HEK293 (cell line): ENCODE measurements at regions not wholly inside any gene's neighbourhood (a gene's known extent, or its start where the extent isn't known, plus 50 kb on each side); places are given as distances from the start of the nearest gene placed in this dataset.

Experiments used
- CTCF ChIA-PET: fragments of 350-600 bp; formaldehyde crosslinking; extraction: SDS; loops from one replicate; lab custom pipeline; 2021; ENCODE audit warnings: antibody characterized with exemption; lab: Yijun Ruan, JAX
- POLR2A ChIA-PET: fragments of 300-600 bp; formaldehyde crosslinking; extraction: SDS; loops from one replicate; lab custom pipeline; 2020; ENCODE audit warnings: antibody characterized with exemption, inconsistent platforms; lab: Yijun Ruan, JAX
- H3K27ac ChIP-seq: fragments of 200-500 bp; sonication (Bioruptor generic); 2 replicates; pipeline ENCODE4 v1.5.1; 2014; ENCODE audit warnings: low read depth, low read length, control low read depth, inconsistent platforms; ENCODE audit errors: extremely low read depth
- H3K36me3 ChIP-seq, 2 experiments: fragments of 200-500 bp in 1 of 2; sonication (Bioruptor generic) in 1 of 2; 1 replicate in 1 of 2; 2 replicates in 1 of 2; pipeline ENCODE4 v1.5.1; 2014 to 2017; ENCODE audit warnings: inconsistent platforms in 2 of 2, low read length in 2 of 2; ENCODE audit not compliant: control insufficient read depth in 2 of 2, insufficient read depth in 1 of 2
- H3K4me1 ChIP-seq: fragments of 200-500 bp; sonication (Bioruptor generic); 2 replicates; pipeline ENCODE4 v1.5.1; 2014; ENCODE audit warnings: mild to moderate bottlenecking, low read length, inconsistent platforms; ENCODE audit not compliant: control insufficient read depth, insufficient read depth
- H3K4me3 ChIP-seq: 2 replicates; pipeline ENCODE4 v1.5.1; 2011; ENCODE audit warnings: low read depth, mild to moderate bottlenecking, control low read depth, low read length, moderate library complexity
- H3K9me3 ChIP-seq: fragments of 200-500 bp; sonication (Bioruptor generic); 2 replicates; pipeline ENCODE4 v1.5.1; 2014; ENCODE audit warnings: low read depth, low read length, inconsistent platforms; ENCODE audit not compliant: control insufficient read depth, insufficient read depth
- BCL11B ChIP-seq: fragments of 450-650 bp; formaldehyde crosslinking; IDR thresholded peaks from 2 replicates; pipeline ENCODE4 v1.5.1; 2016; ENCODE audit warnings: low read depth, missing biosample characterization, missing genetic modification characterization
- GLI2 ChIP-seq: fragments of 450-650 bp; formaldehyde crosslinking; IDR thresholded peaks from 2 replicates; pipeline ENCODE4; 2017; ENCODE audit warnings: missing biosample characterization, missing genetic modification characterization, low read depth, borderline replicate concordance
- GLI4 ChIP-seq: fragments of 450-650 bp; formaldehyde crosslinking; IDR thresholded peaks from 2 replicates; pipeline ENCODE4 v1.5.1; 2016; ENCODE audit warnings: missing biosample characterization, missing genetic modification characterization
- KLF7 ChIP-seq: fragments of 450-650 bp; formaldehyde crosslinking; IDR thresholded peaks from 2 replicates; pipeline ENCODE4 v1.5.1; 2016; ENCODE audit warnings: missing biosample characterization, missing genetic modification characterization, borderline replicate concordance
- ZFP3 ChIP-seq: fragments of 450-650 bp; formaldehyde crosslinking; IDR thresholded peaks from 2 replicates; pipeline ENCODE4 v1.5.1; 2016; ENCODE audit warnings: low read depth, missing biosample characterization, missing genetic modification characterization
- ZFP69B ChIP-seq: fragments of 450-650 bp; formaldehyde crosslinking; IDR thresholded peaks from 2 replicates; pipeline ENCODE4 v1.5.1; 2016; ENCODE audit warnings: missing biosample characterization, missing genetic modification characterization
- ZIC2 ChIP-seq: fragments of 450-650 bp; formaldehyde crosslinking; IDR thresholded peaks from 2 replicates; pipeline ENCODE4 v1.5.1; 2016; ENCODE audit warnings: missing biosample characterization, missing genetic modification characterization
- ZNF114 ChIP-seq: fragments of 450-650 bp; formaldehyde crosslinking; IDR thresholded peaks from 2 replicates; pipeline ENCODE4 v1.5.0; 2017; ENCODE audit warnings: missing biosample characterization, missing genetic modification characterization
- ZNF140 ChIP-seq: fragments of 450-650 bp; formaldehyde crosslinking; IDR thresholded peaks from 2 replicates; pipeline ENCODE4 v1.5.1; 2016; ENCODE audit warnings: missing biosample characterization, missing genetic modification characterization
- ZNF175 ChIP-seq: fragments of 450-650 bp; formaldehyde crosslinking; IDR thresholded peaks from 2 replicates; pipeline ENCODE4 v1.5.1; 2016; ENCODE audit warnings: missing biosample characterization, missing genetic modification characterization
- ZNF23 ChIP-seq: fragments of 450-650 bp; formaldehyde crosslinking; IDR thresholded peaks from 2 replicates; pipeline ENCODE4 v1.5.1; 2016; ENCODE audit warnings: missing biosample characterization, missing genetic modification characterization, borderline replicate concordance
- ZNF311 ChIP-seq: fragments of 450-650 bp; formaldehyde crosslinking; IDR thresholded peaks from 2 replicates; pipeline ENCODE4 v1.5.1; 2017; ENCODE audit warnings: missing biosample characterization, missing genetic modification characterization, borderline replicate concordance
- ZNF37A ChIP-seq: fragments of 450-650 bp; IDR thresholded peaks from 2 replicates; pipeline ENCODE4 v1.5.1; 2018; ENCODE audit warnings: missing biosample characterization, missing genetic modification characterization
- ZNF416 ChIP-seq: fragments of 450-650 bp; formaldehyde crosslinking; IDR thresholded peaks from 2 replicates; pipeline ENCODE4 v1.5.1; 2016; ENCODE audit warnings: missing biosample characterization, missing genetic modification characterization
- ZNF544 ChIP-seq: fragments of 450-650 bp; formaldehyde crosslinking; IDR thresholded peaks from 2 replicates; pipeline ENCODE4 v1.5.0; 2017; ENCODE audit warnings: missing biosample characterization, missing genetic modification characterization
- ZNF558 ChIP-seq: fragments of 450-650 bp; formaldehyde crosslinking; IDR thresholded peaks from 2 replicates; pipeline ENCODE4 v1.5.1; 2016; ENCODE audit warnings: missing biosample characterization, missing genetic modification characterization
- ZNF571 ChIP-seq: fragments of 450-650 bp; formaldehyde crosslinking; IDR thresholded peaks from 2 replicates; pipeline ENCODE4 v1.5.0; 2017; ENCODE audit warnings: missing biosample characterization, missing genetic modification characterization
- ZNF585B ChIP-seq: fragments of 450-650 bp; formaldehyde crosslinking; IDR thresholded peaks from 2 replicates; pipeline ENCODE4 v1.5.1; 2016; ENCODE audit warnings: missing biosample characterization, missing genetic modification characterization
- ZNF626 ChIP-seq: fragments of 450-650 bp; sonication (Bioruptor Pico); formaldehyde crosslinking; IDR thresholded peaks from 2 replicates; pipeline ENCODE4 v1.5.1; 2018; ENCODE audit warnings: missing biosample characterization, missing genetic modification characterization, inconsistent platforms
- ZNF660 ChIP-seq: fragments of 450-650 bp; IDR thresholded peaks from 2 replicates; pipeline ENCODE4 v1.5.1; 2018; ENCODE audit warnings: missing biosample characterization, mild to moderate bottlenecking, missing genetic modification characterization
- ZNF701 ChIP-seq: fragments of 450-650 bp; formaldehyde crosslinking; IDR thresholded peaks from 2 replicates; pipeline ENCODE4 v1.5.1; 2016; ENCODE audit warnings: missing biosample characterization, missing genetic modification characterization
- ZNF837 ChIP-seq: fragments of 450-650 bp; formaldehyde crosslinking; IDR thresholded peaks from 2 replicates; pipeline ENCODE4 v1.5.1; 2016; ENCODE audit warnings: missing biosample characterization, missing genetic modification characterization
- TF ChIP-seq, protein P1 (sequence below): fragments of 450-650 bp; formaldehyde crosslinking; IDR thresholded peaks from 2 replicates; pipeline ENCODE4 v1.5.1; 2016; ENCODE audit warnings: missing biosample characterization, missing genetic modification characterization
- TF ChIP-seq, protein P2 (sequence below): fragments of 450-650 bp; formaldehyde crosslinking; IDR thresholded peaks from 2 replicates; pipeline ENCODE4 v1.5.1; 2016; ENCODE audit warnings: missing biosample characterization, missing genetic modification characterization
- TF ChIP-seq, protein P3 (sequence below): fragments of 450-650 bp; formaldehyde crosslinking; IDR thresholded peaks from 2 replicates; pipeline ENCODE4 v1.5.1; 2016; ENCODE audit warnings: missing biosample characterization, missing genetic modification characterization
- TF ChIP-seq, protein P4 (sequence below): fragments of 450-650 bp; formaldehyde crosslinking; IDR thresholded peaks from 2 replicates; pipeline ENCODE4 v1.5.1; 2016; ENCODE audit warnings: missing biosample characterization, missing genetic modification characterization
- TF ChIP-seq, protein P5 (sequence below): fragments of 450-650 bp; formaldehyde crosslinking; conservative IDR thresholded peaks from 2 replicates; pipeline ENCODE4 v1.5.1; 2016; ENCODE audit warnings: low read depth, missing biosample characterization, missing genetic modification characterization

DNA sequence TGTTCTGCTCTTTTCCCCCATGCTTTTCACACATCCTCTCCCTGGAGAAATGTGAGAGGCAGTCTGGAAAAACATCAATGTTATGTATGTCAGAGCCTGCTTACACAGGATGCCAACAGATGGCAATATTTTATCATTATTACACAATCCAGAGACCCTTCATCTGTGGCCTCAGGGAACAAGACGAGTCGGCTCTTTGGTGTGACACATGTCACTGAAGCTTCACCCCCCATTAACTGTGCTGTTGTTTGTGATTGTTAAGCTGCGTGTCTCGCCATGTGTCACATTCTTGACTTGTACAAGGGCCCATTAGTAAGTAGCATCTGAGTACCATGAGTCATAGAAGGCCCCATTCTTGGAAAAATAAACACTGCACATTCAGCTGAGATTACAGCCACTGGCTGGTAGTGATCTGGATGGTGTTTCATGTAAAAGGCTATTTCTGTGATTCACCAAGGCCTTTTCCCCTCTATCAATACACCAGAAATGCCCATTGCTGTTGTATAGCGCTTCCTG is 682.1 kb upstream of the SOX9 start (continued):
- TF ChIP-seq, protein P1, sequence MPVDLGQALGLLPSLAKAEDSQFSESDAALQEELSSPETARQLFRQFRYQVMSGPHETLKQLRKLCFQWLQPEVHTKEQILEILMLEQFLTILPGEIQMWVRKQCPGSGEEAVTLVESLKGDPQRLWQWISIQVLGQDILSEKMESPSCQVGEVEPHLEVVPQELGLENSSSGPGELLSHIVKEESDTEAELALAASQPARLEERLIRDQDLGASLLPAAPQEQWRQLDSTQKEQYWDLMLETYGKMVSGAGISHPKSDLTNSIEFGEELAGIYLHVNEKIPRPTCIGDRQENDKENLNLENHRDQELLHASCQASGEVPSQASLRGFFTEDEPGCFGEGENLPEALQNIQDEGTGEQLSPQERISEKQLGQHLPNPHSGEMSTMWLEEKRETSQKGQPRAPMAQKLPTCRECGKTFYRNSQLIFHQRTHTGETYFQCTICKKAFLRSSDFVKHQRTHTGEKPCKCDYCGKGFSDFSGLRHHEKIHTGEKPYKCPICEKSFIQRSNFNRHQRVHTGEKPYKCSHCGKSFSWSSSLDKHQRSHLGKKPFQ (tag by site-specific recombination): 0 out of 2 replicates have a peak, but pooled peaks have one; percentile 46
- TF ChIP-seq KLF7: no peak; the same call in 1 of the 2 replicates
- TF ChIP-seq, protein P2, sequence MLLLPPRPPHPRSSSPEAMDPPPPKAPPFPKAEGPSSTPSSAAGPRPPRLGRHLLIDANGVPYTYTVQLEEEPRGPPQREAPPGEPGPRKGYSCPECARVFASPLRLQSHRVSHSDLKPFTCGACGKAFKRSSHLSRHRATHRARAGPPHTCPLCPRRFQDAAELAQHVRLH (tag by site-specific recombination): peak; percentile 81
- TF ChIP-seq ZNF558: peak; percentile 87
- TF ChIP-seq ZIC2 (tag by site-specific recombination): peak; percentile 64; the same call in 1 of the 2 replicates
- TF ChIP-seq ZNF660 (tag by site-specific recombination): peak; percentile 95
- TF ChIP-seq, protein P3, sequence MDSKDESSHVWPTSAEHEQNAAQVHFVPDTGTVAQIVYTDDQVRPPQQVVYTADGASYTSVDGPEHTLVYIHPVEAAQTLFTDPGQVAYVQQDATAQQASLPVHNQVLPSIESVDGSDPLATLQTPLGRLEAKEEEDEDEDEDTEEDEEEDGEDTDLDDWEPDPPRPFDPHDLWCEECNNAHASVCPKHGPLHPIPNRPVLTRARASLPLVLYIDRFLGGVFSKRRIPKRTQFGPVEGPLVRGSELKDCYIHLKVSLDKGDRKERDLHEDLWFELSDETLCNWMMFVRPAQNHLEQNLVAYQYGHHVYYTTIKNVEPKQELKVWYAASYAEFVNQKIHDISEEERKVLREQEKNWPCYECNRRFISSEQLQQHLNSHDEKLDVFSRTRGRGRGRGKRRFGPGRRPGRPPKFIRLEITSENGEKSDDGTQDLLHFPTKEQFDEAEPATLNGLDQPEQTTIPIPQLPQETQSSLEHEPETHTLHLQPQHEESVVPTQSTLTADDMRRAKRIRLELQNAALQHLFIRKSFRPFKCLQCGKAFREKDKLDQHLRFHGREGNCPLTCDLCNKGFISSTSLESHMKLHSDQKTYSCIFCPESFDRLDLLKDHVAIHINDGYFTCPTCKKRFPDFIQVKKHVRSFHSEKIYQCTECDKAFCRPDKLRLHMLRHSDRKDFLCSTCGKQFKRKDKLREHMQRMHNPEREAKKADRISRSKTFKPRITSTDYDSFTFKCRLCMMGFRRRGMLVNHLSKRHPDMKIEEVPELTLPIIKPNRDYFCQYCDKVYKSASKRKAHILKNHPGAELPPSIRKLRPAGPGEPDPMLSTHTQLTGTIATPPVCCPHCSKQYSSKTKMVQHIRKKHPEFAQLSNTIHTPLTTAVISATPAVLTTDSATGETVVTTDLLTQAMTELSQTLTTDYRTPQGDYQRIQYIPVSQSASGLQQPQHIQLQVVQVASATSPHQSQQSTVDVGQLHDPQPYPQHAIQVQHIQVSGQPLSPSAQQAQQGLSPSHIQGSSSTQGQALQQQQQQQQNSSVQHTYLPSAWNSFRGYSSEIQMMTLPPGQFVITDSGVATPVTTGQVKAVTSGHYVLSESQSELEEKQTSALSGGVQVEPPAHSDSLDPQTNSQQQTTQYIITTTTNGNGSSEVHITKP (tag by site-specific recombination): peak; percentile 70
- no peak for TF ChIP-seq ZNF585B (tag by site-specific recombination)
- TF ChIP-seq ZNF311 (tag by site-specific recombination): no peak
- no peak for TF ChIP-seq ZNF544
- 0 out of 2 replicates have a peak, but pooled peaks have one; percentile 2 for TF ChIP-seq ZNF37A (tag by site-specific recombination)
- TF ChIP-seq GLI2 (tag by site-specific recombination): peak; percentile 98
- TF ChIP-seq BCL11B (tag by site-specific recombination): no peak
- TF ChIP-seq ZNF701: no peak
- TF ChIP-seq GLI4: no peak
- TF ChIP-seq ZNF571 (tag by site-specific recombination): no peak
- TF ChIP-seq ZNF23 (tag by site-specific recombination): no peak
- no peak for TF ChIP-seq ZNF416 (tag by site-specific recombination)
- TF ChIP-seq ZFP3: no peak
- TF ChIP-seq, all 188 proteins: peak for 90

DNA sequence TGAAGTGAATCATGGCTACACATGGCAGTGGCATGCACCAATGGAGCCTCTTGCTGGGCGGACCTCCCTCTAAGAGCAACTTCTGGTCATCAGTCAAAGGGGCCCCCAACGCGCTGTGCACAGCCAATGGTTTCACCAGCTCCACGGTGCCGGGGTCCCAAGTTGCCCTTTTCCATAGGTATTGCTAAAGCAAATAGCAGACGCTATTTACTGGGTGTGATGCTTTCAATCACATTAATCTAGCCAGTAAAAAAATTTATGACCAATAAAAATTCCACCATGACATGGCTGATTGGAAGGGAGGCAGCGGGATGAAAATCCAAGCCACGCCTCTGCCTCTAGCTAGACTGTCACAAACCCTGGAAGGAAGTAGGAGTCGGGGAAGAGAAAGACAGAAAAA is 680.3 kb upstream of the SOX9 start:
- Histone ChIP-seq H3K9me3 (no peaks in the 10 kb centered on the region), H3K4me1 (peaks cover 23% of the 10 kb centered on the region), H3K36me3 (no peaks in the 10 kb centered on the region), H3K4me3 (no peak overlapping the region), H3K27ac (peak overlapping the region; percentile 46; the same call in 1 of the 2 replicates)
- ChIA-PET POLR2A (interaction anchor here (1.1 kb wide), 1 partner anchor 681 kb away, joined by 3 read pairs; no protein-coding TSS in a partner anchor), CTCF (interaction anchor here (0.5 to 3.6 kb wide), 7 partner anchors 8 to 1098 kb away, joined by 3 to 14 read pairs (median 5); no protein-coding TSS in a partner anchor)
- TF ChIP-seq ZNF114 (tag by site-specific recombination) (no peak), ZNF558 (no peak), ZNF140 (no peak), ZNF626 (tag by site-specific recombination) (no peak), ZNF175 (tag by site-specific recombination) (no peak), ZNF837 (no peak), ZFP69B (no peak)
- TF ChIP-seq, protein P4, sequence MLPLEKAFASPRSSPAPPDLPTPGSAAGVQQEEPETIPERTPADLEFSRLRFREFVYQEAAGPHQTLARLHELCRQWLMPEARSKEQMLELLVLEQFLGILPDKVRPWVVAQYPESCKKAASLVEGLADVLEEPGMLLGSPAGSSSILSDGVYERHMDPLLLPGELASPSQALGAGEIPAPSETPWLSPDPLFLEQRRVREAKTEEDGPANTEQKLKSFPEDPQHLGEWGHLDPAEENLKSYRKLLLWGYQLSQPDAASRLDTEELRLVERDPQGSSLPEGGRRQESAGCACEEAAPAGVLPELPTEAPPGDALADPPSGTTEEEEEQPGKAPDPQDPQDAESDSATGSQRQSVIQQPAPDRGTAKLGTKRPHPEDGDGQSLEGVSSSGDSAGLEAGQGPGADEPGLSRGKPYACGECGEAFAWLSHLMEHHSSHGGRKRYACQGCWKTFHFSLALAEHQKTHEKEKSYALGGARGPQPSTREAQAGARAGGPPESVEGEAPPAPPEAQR: no peak
- TF ChIP-seq, protein P5, sequence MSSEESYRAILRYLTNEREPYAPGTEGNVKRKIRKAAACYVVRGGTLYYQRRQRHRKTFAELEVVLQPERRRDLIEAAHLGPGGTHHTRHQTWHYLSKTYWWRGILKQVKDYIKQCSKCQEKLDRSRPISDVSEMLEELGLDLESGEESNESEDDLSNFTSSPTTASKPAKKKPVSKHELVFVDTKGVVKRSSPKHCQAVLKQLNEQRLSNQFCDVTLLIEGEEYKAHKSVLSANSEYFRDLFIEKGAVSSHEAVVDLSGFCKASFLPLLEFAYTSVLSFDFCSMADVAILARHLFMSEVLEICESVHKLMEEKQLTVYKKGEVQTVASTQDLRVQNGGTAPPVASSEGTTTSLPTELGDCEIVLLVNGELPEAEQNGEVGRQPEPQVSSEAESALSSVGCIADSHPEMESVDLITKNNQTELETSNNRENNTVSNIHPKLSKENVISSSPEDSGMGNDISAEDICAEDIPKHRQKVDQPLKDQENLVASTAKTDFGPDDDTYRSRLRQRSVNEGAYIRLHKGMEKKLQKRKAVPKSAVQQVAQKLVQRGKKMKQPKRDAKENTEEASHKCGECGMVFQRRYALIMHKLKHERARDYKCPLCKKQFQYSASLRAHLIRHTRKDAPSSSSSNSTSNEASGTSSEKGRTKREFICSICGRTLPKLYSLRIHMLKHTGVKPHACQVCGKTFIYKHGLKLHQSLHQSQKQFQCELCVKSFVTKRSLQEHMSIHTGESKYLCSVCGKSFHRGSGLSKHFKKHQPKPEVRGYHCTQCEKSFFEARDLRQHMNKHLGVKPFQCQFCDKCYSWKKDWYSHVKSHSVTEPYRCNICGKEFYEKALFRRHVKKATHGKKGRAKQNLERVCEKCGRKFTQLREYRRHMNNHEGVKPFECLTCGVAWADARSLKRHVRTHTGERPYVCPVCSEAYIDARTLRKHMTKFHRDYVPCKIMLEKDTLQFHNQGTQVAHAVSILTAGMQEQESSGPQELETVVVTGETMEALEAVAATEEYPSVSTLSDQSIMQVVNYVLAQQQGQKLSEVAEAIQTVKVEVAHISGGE: no peak
